ENCODE measurements at regions not wholly inside any gene's neighbourhood (a gene's known extent, or its start where the extent isn't known, plus 50 kb on each side); places are given as distances from the start of the nearest gene placed in this dataset.

- peaks cover 0 to under 1% (median 0%) of the 10 kb centered on the region in 3 donors for H3K4me1 ChIP-seq (ENCODE audit: control insufficient read depth in 2 of 3, insufficient read depth in 2 of 3, low read depth in 1 of 3, low read length in 3 of 3)
- H3K9me3 ChIP-seq (ENCODE audit: control insufficient read depth in 2 of 3, insufficient read depth in 1 of 3, low read length in 3 of 3): no peaks in the 10 kb centered on the region
- no peak for FAIRE-seq
- H3K4me3 ChIP-seq (ENCODE audit: low read length in 3 of 3): no peak overlapping the region
- H3K27ac ChIP-seq (ENCODE audit: low read depth in 2 of 2, low read length in 2 of 2): no peak overlapping the region
- no peak overlapping the region for H3K9ac ChIP-seq (ENCODE audit: low read length in 3 of 3)
- DNase-seq: peak in 1 of 5 donors; percentile 39
- no peaks in the 10 kb centered on the region for H3K27me3 ChIP-seq (ENCODE audit: control insufficient read depth, insufficient read depth, low read length)
- intact Hi-C loops (cut with DNase I): no loop called here
- TF ChIP-seq CTCF (IDR thresholded peaks at IDR 0.05; ENCODE audit: borderline replicate concordance, extremely low read depth, insufficient read depth): no peak
- no peaks in the 10 kb centered on the region for H3K36me3 ChIP-seq (ENCODE audit: control insufficient read depth in 2 of 3, insufficient read depth in 3 of 3, low read length in 3 of 3)
Observed at GRCh38 chr16:14004729-14005315, 66.3 kb upstream of the MRTFB start.

GRCh38 chr16:14005335-14005734, 65.8 kb upstream of the MRTFB start:
- Histone ChIP-seq H3K27ac (ENCODE audit: low read depth in 2 of 2, low read length in 2 of 2) (no peak overlapping the region), H3K4me3 (ENCODE audit: low read length in 3 of 3) (no peak overlapping the region), H3K4me1 (ENCODE audit: control insufficient read depth in 2 of 3, insufficient read depth in 2 of 3, low read depth in 1 of 3, low read length in 3 of 3) (no peaks in the 10 kb centered on the region), H3K9me3 (ENCODE audit: control insufficient read depth in 2 of 3, insufficient read depth in 1 of 3, low read length in 3 of 3) (no peaks in the 10 kb centered on the region), H3K9ac (ENCODE audit: low read length in 3 of 3) (no peak overlapping the region), H3K27me3 (ENCODE audit: control insufficient read depth, insufficient read depth, low read length) (no peaks in the 10 kb centered on the region), H3K36me3 (ENCODE audit: control insufficient read depth in 2 of 3, insufficient read depth in 3 of 3, low read length in 3 of 3) (no peaks in the 10 kb centered on the region)
- FAIRE-seq (no peak), DNase-seq (peak in 1 of 5 donors; percentile 13)
- intact Hi-C loops (cut with DNase I): no loop called here
- TF ChIP-seq CTCF (IDR thresholded peaks at IDR 0.05; ENCODE audit: borderline replicate concordance, extremely low read depth, insufficient read depth): no peak

DNA sequence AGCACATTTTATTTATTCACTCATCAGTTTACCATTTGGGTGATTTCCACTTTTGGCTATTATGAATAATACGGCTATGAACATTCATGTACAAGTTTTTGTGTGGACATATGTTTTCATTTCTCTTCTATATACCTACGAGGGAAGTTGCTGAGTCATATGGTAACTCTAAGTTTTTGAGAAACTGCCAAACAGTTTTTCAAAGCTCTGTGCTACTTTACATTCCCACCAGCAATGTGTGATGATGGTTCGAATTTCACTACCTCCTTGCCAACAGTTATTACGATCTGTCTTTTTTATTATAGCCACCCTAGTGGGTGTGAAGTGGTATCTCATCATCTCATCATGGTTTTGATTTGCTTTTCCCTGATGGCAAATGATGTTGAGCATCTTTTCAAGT, 63.7 kb upstream of the MRTFB start:
- Histone ChIP-seq H3K36me3 (ENCODE audit: control insufficient read depth in 2 of 3, insufficient read depth in 3 of 3, low read length in 3 of 3) (no peaks in the 10 kb centered on the region), H3K4me1 (ENCODE audit: control insufficient read depth in 2 of 3, insufficient read depth in 2 of 3, low read depth in 1 of 3, low read length in 3 of 3) (peaks cover 0 to 4% (median under 1%) of the 10 kb centered on the region in 3 donors), H3K27ac (ENCODE audit: low read depth in 2 of 2, low read length in 2 of 2) (no peak overlapping the region), H3K9ac (ENCODE audit: low read length in 3 of 3) (no peak overlapping the region), H3K9me3 (ENCODE audit: control insufficient read depth in 2 of 3, insufficient read depth in 1 of 3, low read length in 3 of 3) (no peaks in the 10 kb centered on the region), H3K27me3 (ENCODE audit: control insufficient read depth, insufficient read depth, low read length) (no peaks in the 10 kb centered on the region), H3K4me3 (ENCODE audit: low read length in 3 of 3) (no peak overlapping the region)
- TF ChIP-seq CTCF (IDR thresholded peaks at IDR 0.05; ENCODE audit: borderline replicate concordance, extremely low read depth, insufficient read depth): no peak
- no peak for FAIRE-seq
- no peak for DNase-seq
- intact Hi-C loops (cut with DNase I): no loop called here

DNA sequence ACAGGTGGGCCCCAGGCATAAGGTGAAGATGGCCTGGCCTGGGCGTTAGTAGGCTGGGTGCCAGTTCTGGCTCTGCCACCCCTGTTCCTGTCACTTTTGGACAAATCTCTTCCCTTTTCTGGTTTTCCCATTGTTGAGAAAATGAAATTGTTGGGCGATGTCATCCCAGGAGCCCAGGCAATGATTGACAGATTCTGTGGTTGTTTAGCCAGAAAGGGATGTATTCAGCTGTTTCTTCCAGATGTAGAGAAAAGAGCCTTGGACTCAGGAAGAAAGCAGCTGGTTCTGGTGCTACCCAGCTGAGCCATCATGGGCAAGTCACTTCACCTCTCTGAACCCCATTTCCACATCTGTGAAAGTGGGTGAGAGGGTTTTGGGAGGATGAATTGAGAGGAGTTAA, 60.1 kb upstream of the MRTFB start:
- DNase-seq: peak in 1 of 5 donors; percentile 59
- Histone ChIP-seq H3K4me1 (ENCODE audit: control insufficient read depth in 2 of 3, insufficient read depth in 2 of 3, low read depth in 1 of 3, low read length in 3 of 3) (peaks cover 9 to 21% (median 13%) of the 10 kb centered on the region in 3 donors), H3K9ac (ENCODE audit: low read length in 3 of 3) (no peak overlapping the region), H3K27ac (ENCODE audit: low read depth in 2 of 2, low read length in 2 of 2) (no peak overlapping the region), H3K4me3 (ENCODE audit: low read length in 3 of 3) (no peak overlapping the region), H3K36me3 (ENCODE audit: control insufficient read depth in 2 of 3, insufficient read depth in 3 of 3, low read length in 3 of 3) (no peaks in the 10 kb centered on the region), H3K27me3 (ENCODE audit: control insufficient read depth, insufficient read depth, low read length) (no peaks in the 10 kb centered on the region), H3K9me3 (ENCODE audit: control insufficient read depth in 2 of 3, insufficient read depth in 1 of 3, low read length in 3 of 3) (no peaks in the 10 kb centered on the region)
- no peak for FAIRE-seq
- TF ChIP-seq CTCF (IDR thresholded peaks at IDR 0.05; ENCODE audit: borderline replicate concordance, extremely low read depth, insufficient read depth): no peak
- intact Hi-C loops (cut with DNase I): no loop called here

Measured in kidney (tissue), 13 donors.